ENCODE measurements at regions not wholly inside any gene's neighbourhood (a gene's known extent, or its start where the extent isn't known, plus 50 kb on each side); places are given as distances from the start of the nearest gene placed in this dataset.
"Not testable (repeated sequence)": the region's sequence is repeated elsewhere in the genome, so short reads cannot be mapped to it uniquely, and the experiment has no call there.

DNA sequence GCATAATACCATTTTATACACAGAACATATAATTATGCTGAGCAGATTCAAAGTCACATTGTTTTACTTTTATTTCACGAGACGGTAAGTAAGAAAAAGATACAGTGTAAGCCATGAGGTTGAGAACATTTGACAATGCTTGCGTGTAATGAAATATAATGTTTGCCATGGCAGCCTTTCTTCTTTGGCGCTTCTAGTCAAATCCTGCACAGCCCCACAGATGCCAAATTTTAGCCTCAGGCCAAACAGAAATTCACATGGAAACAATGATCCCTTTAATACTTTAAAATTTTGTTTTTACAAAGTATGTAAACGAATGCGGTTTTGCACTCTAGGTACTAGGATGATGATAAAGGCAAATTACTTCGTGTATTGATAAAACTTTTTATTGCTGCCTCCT lies 502.7 kb upstream of the SMIM31 start:
- POLR2A ChIA-PET: no interaction called here
- CTCF ChIA-PET: no interaction called here

- POLR2A ChIA-PET: no interaction called here
- CTCF ChIA-PET: no interaction called here
Measured at GRCh38 chr4:164252286-164252685, 501.6 kb upstream of the SMIM31 start.

GRCh38 chr4:164261831-164262230 lies 492.1 kb upstream of the SMIM31 start:
- POLR2A ChIA-PET: no interaction called here
- CTCF ChIA-PET: no interaction called here

DNA sequence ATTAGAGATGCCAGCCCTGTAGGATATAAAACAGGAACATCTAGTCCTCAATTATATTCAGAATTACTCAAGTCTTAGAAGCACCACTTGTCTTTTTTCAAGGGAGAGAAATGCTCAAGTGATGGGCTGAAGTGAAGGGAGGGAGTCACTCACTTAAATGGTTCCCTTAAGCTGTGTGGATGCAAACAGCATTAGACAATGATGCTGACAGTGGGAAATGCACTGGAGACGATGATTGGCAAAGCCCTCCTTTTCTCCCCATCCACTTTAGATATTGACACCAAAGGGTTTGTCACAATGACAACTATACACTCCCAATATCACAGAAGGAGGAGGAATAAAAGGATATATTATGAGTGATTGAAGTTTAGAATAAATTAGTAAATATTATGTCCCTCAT lies 491.4 kb upstream of the SMIM31 start:
- POLR2A ChIA-PET, CTCF ChIA-PET: not testable (repeated sequence)

GRCh38 chr4:164277414-164277813 lies 476.5 kb upstream of the SMIM31 start:
- POLR2A ChIA-PET, CTCF ChIA-PET: not testable (repeated sequence)

- CTCF ChIA-PET: no interaction called here
- POLR2A ChIA-PET: no interaction called here
Measured at GRCh38 chr4:164287173-164287572, 466.8 kb upstream of the SMIM31 start.

DNA sequence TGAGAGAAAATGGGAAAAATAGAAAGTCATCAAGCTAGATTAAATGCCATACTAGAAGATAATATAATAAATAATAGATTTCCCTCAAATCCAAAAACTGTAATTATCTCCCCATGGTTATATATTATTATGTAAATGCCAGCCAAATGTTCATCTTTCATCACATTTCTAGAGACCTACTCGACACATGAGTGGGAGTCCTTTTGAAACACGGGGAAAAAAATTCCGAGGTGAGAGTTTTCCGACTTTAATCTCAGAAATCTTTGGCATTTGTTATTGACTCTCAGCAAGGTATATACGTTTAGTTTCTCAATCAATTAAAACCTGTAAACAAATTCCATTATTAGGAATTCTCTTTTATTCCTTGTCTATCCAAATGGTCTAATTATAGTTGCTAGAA lies 465.4 kb upstream of the SMIM31 start:
- CTCF ChIA-PET: no interaction called here
- POLR2A ChIA-PET: no interaction called here

DNA sequence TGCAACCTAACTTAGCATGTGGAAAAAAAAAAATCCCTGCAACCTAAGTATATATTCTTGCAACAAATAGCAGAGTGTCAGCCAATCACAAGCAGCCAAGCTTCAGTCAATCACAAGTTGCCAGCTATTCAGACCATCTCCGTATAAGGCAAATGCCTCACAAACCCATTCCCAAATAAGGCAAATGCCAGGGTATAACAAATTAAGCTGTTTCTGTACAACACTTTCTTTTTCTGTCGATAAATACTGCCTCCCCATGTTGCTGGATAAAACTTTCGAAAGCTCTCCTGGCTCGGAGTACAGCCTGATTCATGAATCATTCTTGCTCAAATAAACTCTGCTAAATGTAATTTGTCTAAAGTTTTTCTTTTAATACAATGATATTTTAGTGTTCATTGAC lies 460.7 kb upstream of the SMIM31 start:
- ChIA-PET CTCF (no interaction called here), POLR2A (no interaction called here)

DNA sequence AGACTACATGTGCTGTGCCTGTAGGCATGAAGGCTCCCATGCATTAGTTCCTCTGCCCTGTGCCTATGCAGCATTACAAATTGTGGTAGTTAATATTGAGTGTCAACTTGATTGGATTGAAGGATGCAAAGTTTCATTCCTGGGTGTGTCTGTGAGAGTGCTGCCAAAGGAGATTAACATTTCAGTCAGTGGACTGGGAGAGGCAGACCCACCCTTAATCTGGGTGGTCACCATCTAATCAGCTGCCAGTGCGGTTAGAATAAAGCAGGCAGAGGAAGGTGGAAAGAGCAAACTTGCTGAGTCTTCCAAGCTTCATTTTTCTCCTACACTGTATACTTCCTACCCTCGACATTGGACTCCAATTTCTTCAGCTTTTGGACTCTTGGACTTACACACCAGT lies 460.2 kb upstream of the SMIM31 start:
- POLR2A ChIA-PET: no interaction called here
- CTCF ChIA-PET: no interaction called here

- ChIA-PET POLR2A (no interaction called here), CTCF (no interaction called here)
Measured at GRCh38 chr4:164301430-164301829, 452.5 kb upstream of the SMIM31 start.

GRCh38 chr4:164304101-164304639 lies 449.8 kb upstream of the SMIM31 start:
- CTCF ChIA-PET: no interaction called here

DNA sequence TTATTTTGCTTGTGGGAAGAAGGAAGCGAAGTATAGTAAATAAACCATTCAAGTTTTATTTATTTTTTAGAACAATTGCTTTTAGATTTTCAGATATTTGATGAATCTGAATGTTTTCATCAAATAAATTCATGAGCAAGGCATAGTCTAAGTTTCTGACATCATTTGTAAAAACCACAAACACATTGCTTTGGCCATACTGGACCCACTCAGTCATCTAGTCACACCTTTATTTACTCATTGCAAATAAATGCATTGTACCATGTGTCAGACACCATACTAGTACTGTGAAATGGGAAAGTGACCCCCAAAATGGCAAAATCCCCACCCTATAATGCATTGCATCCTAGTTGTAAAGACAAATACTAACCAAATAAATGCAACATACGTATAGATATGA lies 449.1 kb upstream of the SMIM31 start:
- CTCF ChIA-PET: no interaction called here
- POLR2A ChIA-PET: no interaction called here

More at GRCh38 chr4:164304101-164304639, 449.8 kb upstream of the SMIM31 start:
- POLR2A ChIA-PET: no interaction called here

- ChIA-PET POLR2A (no interaction called here), CTCF (no interaction called here)
Measured at GRCh38 chr4:164307262-164307661, 446.7 kb upstream of the SMIM31 start.

DNA sequence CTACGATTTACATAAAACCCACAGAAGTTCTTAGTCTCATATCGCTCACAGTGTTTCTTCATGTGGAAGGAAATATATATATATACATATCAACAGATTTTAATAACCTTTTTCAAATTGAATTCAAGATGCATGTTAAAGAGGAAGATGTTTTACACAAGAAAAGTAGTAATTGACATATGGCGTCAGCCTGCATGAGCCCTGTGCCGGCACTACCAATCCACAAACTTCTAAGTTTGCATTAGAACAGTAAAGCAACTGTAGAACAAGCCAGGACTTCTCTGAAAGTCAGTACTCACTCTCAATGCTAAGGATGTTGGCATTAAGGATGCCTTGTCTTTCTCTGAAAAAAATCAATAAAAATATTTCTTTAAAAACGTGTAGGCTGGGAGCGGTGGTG lies 441.3 kb upstream of the SMIM31 start:
- ChIA-PET POLR2A (no interaction called here), CTCF (interaction anchor here (0.6 kb wide), 1 partner anchor 370 kb away, joined by 3 read pairs; no protein-coding TSS in a partner anchor)

GRCh38 chr4:164313853-164314252 lies 440.1 kb upstream of the SMIM31 start:
- ChIA-PET POLR2A (no interaction called here), CTCF (no interaction called here)

GRCh38 chr4:164318350-164318749 lies 435.6 kb upstream of the SMIM31 start:
- ChIA-PET POLR2A (no interaction called here), CTCF (no interaction called here)

DNA sequence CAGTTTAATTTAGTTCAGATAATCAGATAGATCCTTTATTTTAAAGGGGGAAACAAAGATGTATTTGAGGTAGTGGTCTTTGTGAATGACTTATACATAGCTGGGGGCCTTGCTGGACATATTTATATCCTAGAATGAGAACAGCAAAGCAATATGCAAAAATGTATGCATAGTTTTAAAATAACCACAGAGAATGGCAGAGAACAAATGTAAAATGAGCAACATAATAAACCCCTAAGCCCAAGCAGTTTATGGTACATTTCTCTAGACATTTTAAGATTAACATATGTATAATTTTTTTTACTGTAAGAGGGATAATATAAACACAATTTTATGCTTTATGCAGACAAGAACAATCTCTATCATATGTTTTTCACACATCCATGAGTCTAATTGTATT lies 434.2 kb upstream of the SMIM31 start:
- CTCF ChIA-PET: no interaction called here
- POLR2A ChIA-PET: no interaction called here

DNA sequence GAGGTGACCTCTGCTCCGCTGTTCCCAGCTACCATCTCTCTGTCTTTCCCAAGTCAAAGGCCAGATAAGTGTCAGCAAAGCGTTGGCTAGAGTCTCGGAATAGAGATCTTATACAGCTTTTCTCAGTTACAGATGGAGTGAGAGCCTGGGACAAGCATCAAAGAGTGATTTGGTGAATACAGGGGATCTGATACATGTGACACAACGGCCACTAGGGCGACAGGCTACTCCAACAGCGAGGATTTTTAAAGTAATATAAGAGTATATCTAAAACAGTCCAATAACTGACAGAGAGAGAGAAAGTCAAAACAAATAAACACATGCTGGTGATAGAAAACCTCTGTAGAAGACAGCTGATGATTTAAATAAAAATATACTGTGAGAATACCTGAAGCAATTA lies 433.1 kb upstream of the SMIM31 start:
- ChIA-PET CTCF (no interaction called here), POLR2A (no interaction called here)

DNA sequence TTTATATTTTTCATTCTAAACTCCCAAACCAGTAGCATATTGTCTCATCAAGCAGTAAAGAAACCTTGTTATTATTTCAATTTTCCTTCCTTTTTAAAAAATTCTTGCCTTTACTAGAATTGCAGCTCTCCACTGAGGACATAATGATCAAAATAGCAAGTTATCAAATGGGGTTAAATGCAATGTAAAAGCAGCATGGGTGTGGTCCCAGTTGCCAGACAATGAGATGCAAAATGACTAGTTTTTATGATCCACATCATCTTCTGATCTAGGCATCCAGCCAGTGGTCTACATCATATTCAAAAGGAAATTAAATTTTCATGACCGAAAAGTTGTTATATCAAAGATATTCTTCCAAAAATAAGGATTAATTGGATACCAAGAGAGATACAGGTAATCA lies 427.9 kb upstream of the SMIM31 start:
- POLR2A ChIA-PET: no interaction called here
- CTCF ChIA-PET: no interaction called here

DNA sequence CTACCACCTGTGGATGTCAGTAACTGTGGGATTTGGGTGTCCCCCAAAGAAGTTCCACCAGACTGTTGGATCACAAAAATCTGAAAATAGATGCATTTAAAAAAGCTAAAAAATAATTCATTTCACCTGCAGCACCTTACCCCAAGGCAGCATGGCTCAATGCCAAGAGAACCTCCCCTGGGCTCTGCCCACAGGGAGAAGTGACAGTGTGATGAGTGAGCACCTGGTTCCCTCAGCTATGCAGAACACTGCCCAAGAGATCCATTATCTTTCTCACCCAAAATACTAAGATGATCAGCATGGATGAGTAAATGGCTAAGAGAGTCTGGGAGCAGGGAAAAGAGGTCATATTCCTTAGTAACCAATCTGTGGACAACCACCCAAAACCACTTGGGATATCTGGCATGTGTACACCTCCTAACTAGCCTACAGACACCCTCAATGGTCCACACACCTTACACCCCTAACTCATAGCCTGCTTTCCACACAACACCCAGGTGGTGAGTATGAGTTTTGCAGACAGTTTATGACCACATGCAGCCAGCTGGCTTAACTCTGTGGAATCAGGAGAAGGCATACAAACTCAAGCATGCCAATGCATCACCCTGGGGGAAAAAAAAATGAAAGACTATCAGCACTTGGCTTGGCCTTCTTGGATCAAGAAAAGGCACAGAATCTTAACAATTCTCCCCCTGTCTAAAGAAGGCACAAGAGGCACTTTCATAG lies 416.5 kb upstream of the SMIM31 start:
- ChIA-PET POLR2A (no interaction called here), CTCF (no interaction called here)

- ChIA-PET CTCF (no interaction called here), POLR2A (no interaction called here)
Measured at GRCh38 chr4:164343472-164343976, 410.4 kb upstream of the SMIM31 start.

- POLR2A ChIA-PET: no interaction called here
- CTCF ChIA-PET: no interaction called here
Measured at GRCh38 chr4:164345756-164346155, 408.2 kb upstream of the SMIM31 start.

All from activated CD8-positive, alpha-beta memory T cell treated with anti-CD3 and anti-CD28 coated beads for 36 hours (primary cell).